ENCODE measurements at regions not wholly inside any gene's neighbourhood (a gene's known extent, or its start where the extent isn't known, plus 50 kb on each side); places are given as distances from the start of the nearest gene placed in this dataset.

- TF ChIP-seq CTCF (IDR thresholded peaks at IDR 0.05), result no peak
- TF ChIP-seq POLR2A (IDR thresholded peaks at IDR 0.05), result no peak
Measured at GRCh38 chr10:128993443-128993842, 473.6 kb upstream of the MGMT start.
